ENCODE measurements at regions not wholly inside any gene's neighbourhood (a gene's known extent, or its start where the extent isn't known, plus 50 kb on each side); places are given as distances from the start of the nearest gene placed in this dataset.

DNA sequence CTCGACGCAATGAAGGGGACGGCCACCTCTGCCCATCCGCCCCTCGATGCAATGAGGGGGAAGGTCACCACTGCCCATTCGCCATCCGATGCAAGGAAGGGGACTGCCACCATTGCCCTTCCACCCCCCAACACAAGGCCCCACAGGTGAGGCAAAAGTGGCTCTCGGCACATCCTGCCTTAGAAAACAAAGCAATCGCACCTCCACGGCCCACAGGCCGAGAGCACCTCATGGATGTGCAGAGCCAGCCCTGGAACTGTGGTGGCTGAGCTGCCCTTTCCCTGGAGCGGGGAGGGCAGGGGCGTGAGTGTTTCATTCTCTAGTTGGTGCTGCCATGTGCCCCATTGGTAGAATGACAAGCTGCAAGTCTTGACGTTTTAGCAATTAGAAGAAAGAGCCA lies 320.6 kb upstream of the SALL3 start:
- H3K4me3 ChIP-seq (ENCODE audit: low read depth, low read length): no peak overlapping the region
- TF ChIP-seq CTCF (IDR thresholded peaks at IDR 0.05; ENCODE audit: insufficient read depth, low read length): no peak
- no peak for DNase-seq (ENCODE audit: low read depth)

DNA sequence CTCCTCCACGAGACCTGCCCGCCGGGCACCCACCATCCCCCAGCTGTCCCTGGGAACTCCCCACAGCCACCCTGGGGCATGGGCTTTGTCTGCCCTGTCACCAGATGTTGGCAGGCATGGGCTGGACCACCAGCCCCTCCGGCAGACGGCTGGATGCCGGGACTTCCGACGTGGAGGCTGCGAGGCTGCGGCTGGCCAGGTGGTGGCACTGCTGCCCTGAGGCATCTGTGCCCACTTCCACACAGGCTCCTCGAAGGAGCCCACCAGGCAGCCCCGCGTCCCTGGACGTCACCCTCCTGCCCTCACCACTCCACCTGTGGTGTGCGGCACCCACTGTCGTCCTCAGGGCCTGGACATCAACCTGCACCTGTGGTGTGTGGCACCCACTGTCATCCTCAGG lies 319.9 kb upstream of the SALL3 start:
- no peak overlapping the region for H3K4me3 ChIP-seq (ENCODE audit: low read depth, low read length)
- no peak for DNase-seq (ENCODE audit: low read depth)
- TF ChIP-seq CTCF (IDR thresholded peaks at IDR 0.05; ENCODE audit: insufficient read depth, low read length): no peak

- no peak for TF ChIP-seq CTCF (IDR thresholded peaks at IDR 0.05; ENCODE audit: insufficient read depth, low read length)
- H3K4me3 ChIP-seq (ENCODE audit: low read depth, low read length): no peak overlapping the region
- no peak for DNase-seq (ENCODE audit: low read depth)
These were observed 319.3 kb upstream of the SALL3 start for GRCh38 chr18:78660311-78660710.

DNA sequence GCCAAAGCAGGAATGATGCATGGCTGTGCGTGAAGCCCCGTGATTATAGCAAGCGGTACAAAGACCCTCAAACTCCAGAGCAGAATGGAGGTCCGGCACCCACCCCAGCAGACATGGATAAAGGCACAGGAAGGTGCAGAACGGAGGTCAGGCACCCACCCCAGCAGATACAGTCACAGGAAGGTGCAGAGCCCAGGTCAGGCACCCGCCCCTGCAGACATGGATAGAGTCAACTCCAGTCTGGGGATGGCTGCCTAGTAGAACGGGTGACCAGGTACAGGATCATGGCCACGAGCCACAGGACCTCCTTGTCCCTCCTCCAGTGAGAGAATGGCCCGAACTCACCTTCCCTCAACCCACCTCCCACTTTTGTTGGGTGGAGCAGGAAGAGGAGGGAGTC lies 318.3 kb upstream of the SALL3 start:
- H3K4me3 ChIP-seq (ENCODE audit: low read depth, low read length): no peak overlapping the region
- no peak for DNase-seq (ENCODE audit: low read depth)
- TF ChIP-seq CTCF (IDR thresholded peaks at IDR 0.05; ENCODE audit: insufficient read depth, low read length): no peak

GRCh38 chr18:78662879-78663278 lies 316.7 kb upstream of the SALL3 start:
- no peak for DNase-seq (ENCODE audit: low read depth)
- H3K4me3 ChIP-seq (ENCODE audit: low read depth, low read length): no peak overlapping the region
- no peak for TF ChIP-seq CTCF (IDR thresholded peaks at IDR 0.05; ENCODE audit: insufficient read depth, low read length)

- no peak for TF ChIP-seq CTCF (IDR thresholded peaks at IDR 0.05; ENCODE audit: insufficient read depth, low read length)
- no peak for DNase-seq (ENCODE audit: low read depth)
These were observed 315.6 kb upstream of the SALL3 start for GRCh38 chr18:78664048-78664447.

GRCh38 chr18:78664848-78665247 lies 314.8 kb upstream of the SALL3 start:
- no peak overlapping the region for H3K4me3 ChIP-seq (ENCODE audit: low read depth, low read length)
- DNase-seq (ENCODE audit: low read depth): no peak
- no peak for TF ChIP-seq CTCF (IDR thresholded peaks at IDR 0.05; ENCODE audit: insufficient read depth, low read length)

More at GRCh38 chr18:78664048-78664447, 315.6 kb upstream of the SALL3 start:
- H3K4me3 ChIP-seq (ENCODE audit: low read depth, low read length): no peak overlapping the region

Data from fibroblast of the aortic adventitia (primary cell).